ENCODE measurements at regions not wholly inside any gene's neighbourhood (a gene's known extent, or its start where the extent isn't known, plus 50 kb on each side); places are given as distances from the start of the nearest gene placed in this dataset.

- H4K20me1 ChIP-seq (ENCODE audit: insufficient read depth) = no peaks in the 10 kb centered on the region
- H3K9ac ChIP-seq = no peak overlapping the region
- H3K79me2 ChIP-seq (ENCODE audit: insufficient read depth) = no peaks in the 10 kb centered on the region
- no peak overlapping the region for H3K4me3 ChIP-seq
- H3K27ac ChIP-seq = no peak overlapping the region
- no peak overlapping the region for H3K4me2 ChIP-seq (ENCODE audit: unreplicated experiment)
- no peak for DNase-seq
- no peaks in the 10 kb centered on the region for H3K9me3 ChIP-seq (ENCODE audit: low read depth)
- no peaks in the 10 kb centered on the region for H3K36me3 ChIP-seq (ENCODE audit: low read depth)
- H3K4me1 ChIP-seq (ENCODE audit: insufficient read depth) = no peaks in the 10 kb centered on the region
- 90 to 93% methylated on average over 6 of the region's 6 CpGs for WGBS, 2 experiments (ENCODE audit: low coverage in 1 of 2, low lambda C conversion rate in 2 of 2, missing lambda C conversion rate in 2 of 2)
- no peaks in the 10 kb centered on the region for H3K9me2 ChIP-seq (ENCODE audit: insufficient read depth)
- TF ChIP-seq EZH2 (IDR thresholded peaks at IDR 0.05; ENCODE audit: insufficient read depth, poor library complexity, severe bottlenecking) = no peak
- no peak for TF ChIP-seq EZH2phosphoT487 (IDR thresholded peaks at IDR 0.05; ENCODE audit: insufficient read depth, low read depth)
- no peak overlapping the region for H2AFZ ChIP-seq
- no peaks in the 10 kb centered on the region for H3F3A ChIP-seq (ENCODE audit: insufficient read depth)
- no peaks in the 10 kb centered on the region for H3K27me3 ChIP-seq (replicated peaks; ENCODE audit: insufficient read depth)
- in situ Hi-C loops (cut with MboI) = no loop called here
Observed at GRCh38 chr2:8368463-8368862, 313.4 kb upstream of the ID2 start.

GRCh38 chr2:8369522-8369921, 312.3 kb upstream of the ID2 start:
- Histone ChIP-seq H3K9me2 (ENCODE audit: insufficient read depth) (no peaks in the 10 kb centered on the region), H3K4me2 (ENCODE audit: unreplicated experiment) (no peak overlapping the region), H3K36me3 (ENCODE audit: low read depth) (no peaks in the 10 kb centered on the region), H3K4me1 (ENCODE audit: insufficient read depth) (no peaks in the 10 kb centered on the region), H3K27ac (no peak overlapping the region), H3K79me2 (ENCODE audit: insufficient read depth) (no peaks in the 10 kb centered on the region), H3K9me3 (ENCODE audit: low read depth) (no peaks in the 10 kb centered on the region), H2AFZ (no peak overlapping the region), H4K20me1 (ENCODE audit: insufficient read depth) (no peaks in the 10 kb centered on the region), H3K27me3 (replicated peaks; ENCODE audit: insufficient read depth) (no peaks in the 10 kb centered on the region), H3K9ac (no peak overlapping the region), H3K4me3 (no peak overlapping the region), H3F3A (ENCODE audit: insufficient read depth) (no peaks in the 10 kb centered on the region)
- in situ Hi-C loops (cut with MboI) = no loop called here
- no peak for TF ChIP-seq EZH2 (IDR thresholded peaks at IDR 0.05; ENCODE audit: insufficient read depth, poor library complexity, severe bottlenecking)
- TF ChIP-seq EZH2phosphoT487 (IDR thresholded peaks at IDR 0.05; ENCODE audit: insufficient read depth, low read depth) = no peak
- no peak for DNase-seq
- WGBS, 2 experiments (ENCODE audit: low coverage in 1 of 2, low lambda C conversion rate in 2 of 2, missing lambda C conversion rate in 2 of 2) = 73 to 74% methylated on average over 8 of the region's 8 CpGs

GRCh38 chr2:8370258-8370802, 311.5 kb upstream of the ID2 start:
- no peak for DNase-seq
- H3K9me3 ChIP-seq (ENCODE audit: low read depth) = no peaks in the 10 kb centered on the region
- no peaks in the 10 kb centered on the region for H3K36me3 ChIP-seq (ENCODE audit: low read depth)
- H3K9ac ChIP-seq = no peak overlapping the region
- in situ Hi-C loops (cut with MboI) = no loop called here
- H3K27ac ChIP-seq = no peak overlapping the region
- H3K4me3 ChIP-seq = no peak overlapping the region
- H3K4me2 ChIP-seq (ENCODE audit: unreplicated experiment) = no peak overlapping the region
- H3K4me1 ChIP-seq (ENCODE audit: insufficient read depth) = no peaks in the 10 kb centered on the region
- H2AFZ ChIP-seq = no peak overlapping the region
- H3K9me2 ChIP-seq (ENCODE audit: insufficient read depth) = no peaks in the 10 kb centered on the region
- H3K79me2 ChIP-seq (ENCODE audit: insufficient read depth) = no peaks in the 10 kb centered on the region
- no peaks in the 10 kb centered on the region for H4K20me1 ChIP-seq (ENCODE audit: insufficient read depth)
- 14 to 25% methylated on average over 2 of the region's 2 CpGs for WGBS, 2 experiments (ENCODE audit: low coverage in 1 of 2, low lambda C conversion rate in 2 of 2, missing lambda C conversion rate in 2 of 2)
- no peaks in the 10 kb centered on the region for H3K27me3 ChIP-seq (replicated peaks; ENCODE audit: insufficient read depth)
- no peaks in the 10 kb centered on the region for H3F3A ChIP-seq (ENCODE audit: insufficient read depth)
- TF ChIP-seq EZH2 (IDR thresholded peaks at IDR 0.05; ENCODE audit: insufficient read depth, poor library complexity, severe bottlenecking) = no peak
- no peak for TF ChIP-seq EZH2phosphoT487 (IDR thresholded peaks at IDR 0.05; ENCODE audit: insufficient read depth, low read depth)

GRCh38 chr2:8371653-8372052, 310.2 kb upstream of the ID2 start:
- WGBS, 2 experiments (ENCODE audit: low coverage in 1 of 2, low lambda C conversion rate in 2 of 2, missing lambda C conversion rate in 2 of 2) = 87 to 89% methylated on average over 4 of the region's 4 CpGs
- H3K36me3 ChIP-seq (ENCODE audit: low read depth) = no peaks in the 10 kb centered on the region
- in situ Hi-C loops (cut with MboI) = no loop called here

GRCh38 chr2:8374782-8375181, 307.1 kb upstream of the ID2 start:
- Histone ChIP-seq H3F3A (ENCODE audit: insufficient read depth) (no peaks in the 10 kb centered on the region), H3K9me2 (ENCODE audit: insufficient read depth) (no peaks in the 10 kb centered on the region), H3K27me3 (replicated peaks; ENCODE audit: insufficient read depth) (no peaks in the 10 kb centered on the region), H3K79me2 (ENCODE audit: insufficient read depth) (no peaks in the 10 kb centered on the region), H3K4me2 (ENCODE audit: unreplicated experiment) (no peak overlapping the region), H3K27ac (no peak overlapping the region), H3K4me3 (no peak overlapping the region), H4K20me1 (ENCODE audit: insufficient read depth) (no peaks in the 10 kb centered on the region), H3K9ac (no peak overlapping the region), H3K4me1 (ENCODE audit: insufficient read depth) (peaks cover 8% of the 10 kb centered on the region), H2AFZ (no peak overlapping the region), H3K9me3 (ENCODE audit: low read depth) (no peaks in the 10 kb centered on the region), H3K36me3 (ENCODE audit: low read depth) (no peaks in the 10 kb centered on the region)
- in situ Hi-C loops (cut with MboI) = no loop called here
- no peak for TF ChIP-seq EZH2phosphoT487 (IDR thresholded peaks at IDR 0.05; ENCODE audit: insufficient read depth, low read depth)
- no peak for TF ChIP-seq EZH2 (IDR thresholded peaks at IDR 0.05; ENCODE audit: insufficient read depth, poor library complexity, severe bottlenecking)
- 81 to 86% methylated on average over 9 of the region's 9 CpGs for whole genome bisulfite sequencing, 2 experiments (ENCODE audit: low coverage in 1 of 2, low lambda C conversion rate in 2 of 2, missing lambda C conversion rate in 2 of 2)
- no peak for DNase-seq

More at GRCh38 chr2:8371653-8372052, 310.2 kb upstream of the ID2 start:
- H3K79me2 ChIP-seq (ENCODE audit: insufficient read depth) = no peaks in the 10 kb centered on the region
- no peaks in the 10 kb centered on the region for H3K9me2 ChIP-seq (ENCODE audit: insufficient read depth)
- H3F3A ChIP-seq (ENCODE audit: insufficient read depth) = no peaks in the 10 kb centered on the region
- H3K4me1 ChIP-seq (ENCODE audit: insufficient read depth) = peaks cover 7% of the 10 kb centered on the region
- no peak overlapping the region for H3K9ac ChIP-seq
- no peak overlapping the region for H3K27ac ChIP-seq
- H2AFZ ChIP-seq = no peak overlapping the region
- no peaks in the 10 kb centered on the region for H3K27me3 ChIP-seq (replicated peaks; ENCODE audit: insufficient read depth)
- no peak for TF ChIP-seq EZH2phosphoT487 (IDR thresholded peaks at IDR 0.05; ENCODE audit: insufficient read depth, low read depth)
- no peak for TF ChIP-seq EZH2 (IDR thresholded peaks at IDR 0.05; ENCODE audit: insufficient read depth, poor library complexity, severe bottlenecking)
- no peak for DNase-seq
- no peak overlapping the region for H3K4me3 ChIP-seq
- no peaks in the 10 kb centered on the region for H3K9me3 ChIP-seq (ENCODE audit: low read depth)
- no peak overlapping the region for H3K4me2 ChIP-seq (ENCODE audit: unreplicated experiment)
- no peaks in the 10 kb centered on the region for H4K20me1 ChIP-seq (ENCODE audit: insufficient read depth)

Measured in GM23248 (cell line).